Adrenal gland (tissue), 5 donors: ENCODE measurements at regions not wholly inside any gene's neighbourhood (a gene's known extent, or its start where the extent isn't known, plus 50 kb on each side); places are given as distances from the start of the nearest gene placed in this dataset.

Experiments
- POLR2A ChIP-seq, 2 donors: fragments of 450-650 bp; IDR thresholded peaks; one replicate each; pipeline ENCODE4 v1.6.1; 2017; ENCODE audit warnings: antibody characterized with exemption in 2 of 2, mild to moderate bottlenecking in 2 of 2, moderate library complexity in 1 of 2
- TF ChIP-seq, protein P1 (sequence below), 6 experiments: fragments of 450-650 bp in 4 of 6; fragments of 200-600 bp in 2 of 6; sonication (generic) in 1 of 6; IDR thresholded peaks; 1 replicate in 5 of 6; 2 replicates in 1 of 6; pipeline versions ENCODE4 v1.5.1 to v1.8.0; 2016 to 2021; ENCODE audit warnings: antibody characterized with exemption in 6 of 6, mild to moderate bottlenecking in 2 of 6, moderate library complexity in 1 of 6
- donor health status: DM: no; HTN: no; CAD: no.

DNA sequence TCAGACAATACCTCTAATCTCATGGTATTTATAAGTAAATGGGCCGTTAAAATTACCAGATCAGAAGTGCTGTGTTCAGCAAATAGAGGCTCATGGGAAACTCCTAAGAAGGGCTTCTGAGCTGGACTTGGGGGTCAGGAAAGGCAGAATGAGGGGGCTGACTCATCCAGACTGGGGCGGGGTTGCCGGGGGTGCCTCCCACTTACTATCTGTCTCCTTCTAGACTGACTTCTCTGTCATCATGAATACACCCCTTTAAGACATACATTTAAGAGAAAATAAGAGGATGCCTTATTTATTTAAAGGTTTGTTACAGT lies 96.0 kb upstream of the ERRFI1 start:
- TF ChIP-seq, protein P1, sequence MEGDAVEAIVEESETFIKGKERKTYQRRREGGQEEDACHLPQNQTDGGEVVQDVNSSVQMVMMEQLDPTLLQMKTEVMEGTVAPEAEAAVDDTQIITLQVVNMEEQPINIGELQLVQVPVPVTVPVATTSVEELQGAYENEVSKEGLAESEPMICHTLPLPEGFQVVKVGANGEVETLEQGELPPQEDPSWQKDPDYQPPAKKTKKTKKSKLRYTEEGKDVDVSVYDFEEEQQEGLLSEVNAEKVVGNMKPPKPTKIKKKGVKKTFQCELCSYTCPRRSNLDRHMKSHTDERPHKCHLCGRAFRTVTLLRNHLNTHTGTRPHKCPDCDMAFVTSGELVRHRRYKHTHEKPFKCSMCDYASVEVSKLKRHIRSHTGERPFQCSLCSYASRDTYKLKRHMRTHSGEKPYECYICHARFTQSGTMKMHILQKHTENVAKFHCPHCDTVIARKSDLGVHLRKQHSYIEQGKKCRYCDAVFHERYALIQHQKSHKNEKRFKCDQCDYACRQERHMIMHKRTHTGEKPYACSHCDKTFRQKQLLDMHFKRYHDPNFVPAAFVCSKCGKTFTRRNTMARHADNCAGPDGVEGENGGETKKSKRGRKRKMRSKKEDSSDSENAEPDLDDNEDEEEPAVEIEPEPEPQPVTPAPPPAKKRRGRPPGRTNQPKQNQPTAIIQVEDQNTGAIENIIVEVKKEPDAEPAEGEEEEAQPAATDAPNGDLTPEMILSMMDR (IDR thresholded peaks at IDR 0.05): no peak
- no peak for TF ChIP-seq POLR2A (IDR thresholded peaks at IDR 0.05)
